ENCODE measurements at regions not wholly inside any gene's neighbourhood (a gene's known extent, or its start where the extent isn't known, plus 50 kb on each side); places are given as distances from the start of the nearest gene placed in this dataset.

DNA sequence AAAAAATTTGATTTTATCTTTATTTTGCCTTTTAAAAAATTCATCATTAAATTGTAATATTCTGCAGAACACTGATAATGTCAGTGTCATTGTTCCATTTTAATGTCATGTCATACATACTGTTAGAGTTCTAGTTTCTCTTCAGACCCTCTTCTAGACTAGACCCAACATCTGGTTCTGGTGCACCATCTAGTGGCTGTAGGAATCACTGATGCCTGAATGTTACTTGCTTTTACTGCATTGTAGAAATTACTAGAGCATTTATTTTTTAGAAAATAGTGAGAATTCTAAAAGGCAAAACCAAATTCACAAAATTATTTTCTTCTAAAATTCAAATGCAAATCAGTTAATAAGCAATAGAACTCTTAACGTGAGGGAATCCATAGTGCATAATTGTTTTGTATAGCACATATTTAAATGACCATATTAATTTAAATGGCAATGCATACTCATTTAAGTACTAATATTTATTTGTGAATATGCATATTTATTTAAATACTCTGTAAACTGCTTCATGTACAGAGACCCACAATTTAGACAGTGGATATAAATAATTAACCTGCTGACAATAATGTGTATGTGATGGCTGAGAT, 425.7 kb downstream of the KLF12 start:
- intact Hi-C loops (cut with DNase I): no loop called here
- 15 to 22% (median 20%) methylated on average over 1 of the region's 1 CpG for WGBS, 3 donors

DNA sequence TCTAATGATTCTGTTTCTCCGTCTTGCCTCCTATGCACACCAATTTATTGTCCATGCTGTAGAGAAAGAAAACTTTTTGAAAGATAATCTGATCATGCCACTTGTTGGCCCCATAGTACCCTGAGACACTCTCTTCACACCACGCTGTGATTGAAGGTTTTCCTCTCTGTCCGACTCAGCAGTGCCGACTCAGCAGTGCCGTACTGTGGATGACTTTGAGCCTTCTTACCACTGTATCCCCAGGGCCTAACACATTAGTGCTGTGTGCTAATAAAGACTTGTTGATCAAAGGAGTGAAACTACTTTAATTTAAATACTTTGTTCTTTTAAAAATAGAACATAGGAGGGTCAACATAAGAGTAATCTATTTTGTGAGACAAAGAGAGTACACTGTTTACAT, 429.6 kb downstream of the KLF12 start:
- 95 to 99% (median 96%) methylated on average over 5 of the region's 5 CpGs for WGBS, 3 donors
- Histone ChIP-seq H3K9me3 (no peaks in the 10 kb centered on the region), H3K36me3 (no peaks in the 10 kb centered on the region), H3K4me1 (ENCODE audit: insufficient read depth) (no peaks in the 10 kb centered on the region), H3K4me3 (no peak overlapping the region), H3K27ac (no peak overlapping the region), H3K27me3 (no peaks in the 10 kb centered on the region)
- TF ChIP-seq, protein P1, sequence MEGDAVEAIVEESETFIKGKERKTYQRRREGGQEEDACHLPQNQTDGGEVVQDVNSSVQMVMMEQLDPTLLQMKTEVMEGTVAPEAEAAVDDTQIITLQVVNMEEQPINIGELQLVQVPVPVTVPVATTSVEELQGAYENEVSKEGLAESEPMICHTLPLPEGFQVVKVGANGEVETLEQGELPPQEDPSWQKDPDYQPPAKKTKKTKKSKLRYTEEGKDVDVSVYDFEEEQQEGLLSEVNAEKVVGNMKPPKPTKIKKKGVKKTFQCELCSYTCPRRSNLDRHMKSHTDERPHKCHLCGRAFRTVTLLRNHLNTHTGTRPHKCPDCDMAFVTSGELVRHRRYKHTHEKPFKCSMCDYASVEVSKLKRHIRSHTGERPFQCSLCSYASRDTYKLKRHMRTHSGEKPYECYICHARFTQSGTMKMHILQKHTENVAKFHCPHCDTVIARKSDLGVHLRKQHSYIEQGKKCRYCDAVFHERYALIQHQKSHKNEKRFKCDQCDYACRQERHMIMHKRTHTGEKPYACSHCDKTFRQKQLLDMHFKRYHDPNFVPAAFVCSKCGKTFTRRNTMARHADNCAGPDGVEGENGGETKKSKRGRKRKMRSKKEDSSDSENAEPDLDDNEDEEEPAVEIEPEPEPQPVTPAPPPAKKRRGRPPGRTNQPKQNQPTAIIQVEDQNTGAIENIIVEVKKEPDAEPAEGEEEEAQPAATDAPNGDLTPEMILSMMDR (IDR thresholded peaks at IDR 0.05): no peak
- TF ChIP-seq POLR2A (IDR thresholded peaks at IDR 0.05) (no peak), EP300 (IDR thresholded peaks at IDR 0.05) (no peak)
- no peak for DNase-seq
- intact Hi-C loops (cut with DNase I): no loop called here

More for the DNA sequence above, 425.7 kb downstream of the KLF12 start:
- Histone ChIP-seq H3K4me3 (no peak overlapping the region), H3K4me1 (ENCODE audit: insufficient read depth) (no peaks in the 10 kb centered on the region), H3K27me3 (no peaks in the 10 kb centered on the region), H3K27ac (no peak overlapping the region), H3K9me3 (no peaks in the 10 kb centered on the region), H3K36me3 (no peaks in the 10 kb centered on the region)
- no peak for TF ChIP-seq EP300 (IDR thresholded peaks at IDR 0.05)
- TF ChIP-seq, protein P1 (IDR thresholded peaks at IDR 0.05): peak in 2 of 3 donors; percentile 45 to 57
- peak in 3 of 5 donors; percentile 15 to 29 (median 28) for DNase-seq

DNA sequence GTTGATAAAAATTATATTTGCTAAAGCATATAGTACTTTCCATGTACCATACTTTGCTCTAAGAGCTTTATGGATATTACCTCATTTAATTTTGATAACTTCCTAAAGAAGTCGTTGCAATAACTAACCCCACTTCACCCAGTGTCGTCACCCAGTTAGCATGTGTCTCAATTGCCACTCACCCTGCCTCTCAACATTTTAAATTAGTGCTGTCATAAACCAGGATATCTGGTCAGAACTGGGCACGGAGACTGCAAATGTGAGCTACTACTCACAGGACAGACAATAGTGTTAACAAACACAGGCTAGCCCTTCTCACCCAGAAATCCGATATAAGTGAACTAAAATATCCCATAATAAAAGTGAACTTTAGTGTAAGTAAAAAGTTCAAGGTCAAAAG, 430.6 kb downstream of the KLF12 start:
- no peaks in the 10 kb centered on the region for H3K36me3 ChIP-seq
- H3K4me3 ChIP-seq: no peak overlapping the region
- H3K27ac ChIP-seq: no peak overlapping the region
- no peaks in the 10 kb centered on the region for H3K9me3 ChIP-seq
- WGBS, 3 donors: 83 to 87% (median 85%) methylated on average over 4 of the region's 4 CpGs
- intact Hi-C loops (cut with DNase I): no loop called here
- H3K27me3 ChIP-seq: no peaks in the 10 kb centered on the region
- no peak for TF ChIP-seq POLR2A (IDR thresholded peaks at IDR 0.05)
- TF ChIP-seq, protein P1 (IDR thresholded peaks at IDR 0.05): no peak
- TF ChIP-seq EP300 (IDR thresholded peaks at IDR 0.05): no peak
- no peaks in the 10 kb centered on the region for H3K4me1 ChIP-seq (ENCODE audit: insufficient read depth)
- DNase-seq: no peak

DNA sequence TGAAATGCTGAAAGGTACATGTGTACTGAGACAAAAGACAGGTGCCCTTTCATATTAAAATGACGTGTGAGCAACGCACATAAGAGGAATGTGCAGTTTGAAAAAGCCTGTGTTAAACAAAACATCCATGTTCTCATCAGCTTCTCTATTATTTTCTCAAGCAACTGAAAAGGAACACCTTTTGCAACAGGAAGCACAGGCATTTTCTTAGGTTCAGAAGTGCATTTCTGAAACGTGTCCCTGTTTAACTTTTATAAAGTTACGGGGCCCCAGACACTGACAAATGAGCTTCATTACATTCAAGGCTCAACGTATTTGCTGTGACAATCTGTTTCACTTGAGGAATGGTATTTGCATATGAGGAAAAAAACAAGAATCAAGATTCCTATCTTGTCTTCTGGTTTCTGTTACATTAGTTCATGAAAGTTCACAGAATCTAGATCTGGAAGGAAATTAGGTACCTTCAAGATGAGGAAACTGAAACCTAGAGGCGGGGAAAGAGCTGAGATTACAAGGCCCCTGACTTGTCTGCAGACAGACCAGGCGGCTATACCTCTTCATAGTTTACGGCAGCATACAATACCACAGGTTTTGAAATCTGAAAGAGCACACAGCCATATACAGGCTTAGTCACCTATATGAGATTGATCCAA, 431.7 kb downstream of the KLF12 start:
- H3K36me3 ChIP-seq: no peaks in the 10 kb centered on the region
- TF ChIP-seq EP300 (IDR thresholded peaks at IDR 0.05) (no peak), POLR2A (IDR thresholded peaks at IDR 0.05) (no peak)
- TF ChIP-seq, protein P1 (IDR thresholded peaks at IDR 0.05): no peak
- H3K9me3 ChIP-seq: no peaks in the 10 kb centered on the region
- intact Hi-C loops (cut with DNase I): no loop called here
- H3K27ac ChIP-seq: no peak overlapping the region
- no peak overlapping the region for H3K4me3 ChIP-seq
- no peaks in the 10 kb centered on the region for H3K27me3 ChIP-seq
- no peak for DNase-seq
- WGBS, 3 donors: 84 to 87% (median 86%) methylated on average over 8 of the region's 8 CpGs
- no peaks in the 10 kb centered on the region for H3K4me1 ChIP-seq (ENCODE audit: insufficient read depth)

Data from ovary (tissue), 7 donors.